Activated CD4-positive, alpha-beta T cell treated with anti-CD3 and anti-CD28 coated beads for 1 hour (primary cell): ENCODE measurements at regions not wholly inside any gene's neighbourhood (a gene's known extent, or its start where the extent isn't known, plus 50 kb on each side); places are given as distances from the start of the nearest gene placed in this dataset.
"Not testable (repeated sequence)": the region's sequence is repeated elsewhere in the genome, so short reads cannot be mapped to it uniquely, and the experiment has no call there.

Source experiments
- DNase-seq: peaks from one replicate; pipeline ENCODE4 v3.0.0-alpha.2; 2020

- no peak for DNase-seq
Observed at GRCh38 chr12:126212824-126213223, 1147.6 kb downstream of the AACS start.

GRCh38 chr12:126218697-126219096 lies 1153.5 kb downstream of the AACS start:
- DNase-seq = no peak

DNA sequence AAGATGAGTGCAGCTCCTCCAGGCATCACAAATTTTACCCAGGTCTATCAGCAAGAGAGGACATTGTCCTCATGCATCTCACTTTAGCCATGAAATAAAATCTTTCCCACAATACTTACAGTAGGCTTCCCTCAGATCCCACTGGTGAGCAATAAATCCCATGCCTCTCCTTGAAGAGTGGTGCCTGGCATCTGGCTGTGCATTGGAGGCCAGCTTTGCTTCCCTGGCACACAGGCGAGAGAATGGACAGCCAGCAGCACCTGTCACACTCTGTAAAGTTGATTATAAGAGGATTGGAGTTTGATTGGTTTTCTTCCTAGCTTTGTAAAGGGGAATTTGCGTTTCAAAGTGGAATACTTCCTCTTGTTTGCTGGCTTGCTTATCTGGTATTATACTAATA lies 1153.9 kb downstream of the AACS start:
- no peak for DNase-seq

GRCh38 chr12:126219654-126220279 lies 1154.5 kb downstream of the AACS start:
- DNase-seq = no peak

DNA sequence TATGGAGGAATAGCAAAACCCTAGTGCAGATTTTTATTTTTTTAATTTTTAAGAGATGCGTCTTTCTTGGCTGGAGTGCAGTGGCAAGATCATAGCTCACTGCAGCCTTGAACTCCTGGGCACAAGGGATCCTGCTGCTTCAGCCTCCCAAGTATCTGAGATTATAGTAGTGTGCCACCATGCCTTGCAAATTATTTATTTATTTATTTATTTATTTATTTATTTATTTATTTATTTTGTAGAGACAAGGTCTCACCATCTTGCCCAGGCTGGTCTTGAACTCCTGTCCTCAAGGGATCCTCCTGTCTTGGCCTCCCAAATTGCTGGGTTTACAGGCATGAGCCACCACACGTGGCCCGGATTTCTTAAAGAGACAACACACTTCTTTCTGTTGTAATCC lies 1158.8 kb downstream of the AACS start:
- DNase-seq = no peak

DNA sequence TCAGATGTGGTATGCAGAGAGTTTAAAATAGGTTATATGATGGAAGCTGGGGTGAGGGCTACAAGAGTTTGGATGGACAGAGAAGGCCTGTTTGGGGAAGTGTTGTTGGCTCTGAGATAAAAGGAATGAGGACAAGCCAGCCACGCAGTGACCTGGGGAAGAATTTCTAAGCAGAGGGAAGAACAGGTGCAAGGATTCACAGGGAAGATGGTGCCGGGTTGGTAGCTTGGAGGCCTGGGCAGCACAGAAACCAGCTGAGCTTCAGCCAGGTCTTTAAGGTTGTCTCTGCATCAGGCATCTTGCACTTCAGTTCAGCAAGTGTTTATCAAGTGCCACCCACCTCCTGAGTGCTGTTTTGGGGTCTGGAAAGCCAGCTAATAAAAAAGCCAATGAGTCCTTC lies 1163.7 kb downstream of the AACS start:
- DNase-seq = no peak

DNA sequence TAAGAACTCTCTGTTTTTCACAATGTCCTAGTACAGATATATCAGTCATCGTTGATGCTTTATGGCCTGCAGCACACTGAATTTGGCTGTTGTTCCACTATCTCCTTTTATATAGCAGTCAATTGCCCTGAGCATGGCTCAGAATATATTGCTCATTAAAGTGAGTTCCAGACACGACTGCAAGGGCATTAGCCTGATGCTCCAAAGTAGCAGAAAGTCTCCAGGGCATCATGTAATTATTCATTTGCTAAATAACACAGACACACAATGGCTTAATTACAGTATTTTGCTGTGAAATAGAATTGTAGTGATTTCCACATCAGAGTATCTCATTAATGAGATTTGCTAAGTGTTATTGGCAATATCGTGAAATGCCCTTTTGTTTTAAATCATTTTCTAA lies 1167.5 kb downstream of the AACS start:
- DNase-seq = no peak

- DNase-seq = no peak
Observed at GRCh38 chr12:126233625-126234024, 1168.4 kb downstream of the AACS start.

DNA sequence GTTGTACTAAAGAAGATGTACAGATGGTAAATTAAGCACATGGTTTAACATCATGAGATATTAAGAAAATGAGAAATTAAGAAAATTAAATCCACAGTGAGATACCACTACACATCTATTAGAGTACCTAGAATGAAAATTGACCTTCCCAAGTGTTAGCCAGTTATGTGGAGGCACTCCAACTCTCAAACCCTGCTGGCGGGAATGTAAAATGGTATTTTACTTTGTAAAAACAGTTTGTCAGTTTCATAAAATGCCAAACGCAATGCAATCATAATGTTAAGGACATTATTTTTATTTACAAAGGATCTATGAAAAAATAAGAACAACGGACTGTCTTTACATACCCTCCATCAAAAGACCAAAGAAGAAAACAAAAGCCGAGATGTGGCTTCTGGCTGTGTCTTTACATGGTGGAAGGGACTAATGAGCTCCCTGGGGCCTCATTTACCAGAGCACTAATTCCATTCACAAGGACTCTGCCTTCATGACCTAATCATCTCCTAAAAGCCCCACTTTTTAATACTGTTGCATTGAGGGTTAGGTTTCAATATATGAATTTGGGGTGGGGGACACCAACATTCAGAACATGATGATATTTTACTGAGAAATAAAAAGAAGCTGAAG lies 1178.7 kb downstream of the AACS start:
- no peak for DNase-seq

DNA sequence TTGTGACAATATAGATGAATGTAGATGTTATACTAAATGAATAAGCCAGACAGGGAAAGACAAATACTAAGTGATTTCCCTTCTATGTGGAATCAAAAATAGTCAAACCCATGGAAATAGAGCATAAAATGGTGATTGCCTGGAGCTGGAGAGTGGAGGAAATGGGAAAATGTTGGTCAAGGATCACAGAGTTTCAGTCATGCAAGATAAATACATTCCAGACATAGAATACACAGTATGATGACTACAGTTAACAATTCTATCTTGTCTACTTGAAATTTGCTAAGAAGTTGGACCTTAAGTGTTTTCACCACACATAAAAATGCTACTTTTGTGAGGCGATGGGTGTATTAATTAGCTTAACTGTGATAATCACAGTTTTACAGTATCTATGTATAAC lies 1182.7 kb downstream of the AACS start:
- DNase-seq = no peak

DNA sequence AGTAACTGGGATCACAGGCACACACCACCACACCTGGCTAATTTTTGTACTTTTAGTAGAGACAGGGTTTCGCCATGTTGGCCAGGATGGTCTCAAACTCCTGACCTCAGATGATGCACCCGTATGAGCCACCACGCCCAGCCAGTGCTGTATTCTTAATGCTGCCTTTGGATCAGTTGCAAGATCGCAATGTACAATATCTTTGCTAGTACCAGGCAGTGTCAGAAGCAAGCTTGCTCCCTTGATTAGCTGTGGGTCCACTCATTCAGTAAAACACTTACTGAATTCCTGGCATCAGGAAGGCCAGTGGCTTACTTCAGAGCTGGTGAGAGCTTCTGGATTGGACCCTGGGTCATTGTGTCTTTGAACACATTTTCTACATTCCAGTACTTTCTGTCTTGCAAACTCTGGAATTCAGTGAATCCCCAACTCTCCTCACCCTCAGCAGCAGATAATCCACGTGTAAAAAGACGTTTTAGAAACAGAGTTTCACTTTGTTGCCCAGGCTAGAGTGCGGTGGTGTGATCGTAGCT lies 1183.7 kb downstream of the AACS start:
- no peak for DNase-seq

GRCh38 chr12:126258190-126258589 lies 1193.0 kb downstream of the AACS start:
- no peak for DNase-seq

GRCh38 chr12:126262829-126263228 lies 1197.6 kb downstream of the AACS start:
- DNase-seq = no peak

DNA sequence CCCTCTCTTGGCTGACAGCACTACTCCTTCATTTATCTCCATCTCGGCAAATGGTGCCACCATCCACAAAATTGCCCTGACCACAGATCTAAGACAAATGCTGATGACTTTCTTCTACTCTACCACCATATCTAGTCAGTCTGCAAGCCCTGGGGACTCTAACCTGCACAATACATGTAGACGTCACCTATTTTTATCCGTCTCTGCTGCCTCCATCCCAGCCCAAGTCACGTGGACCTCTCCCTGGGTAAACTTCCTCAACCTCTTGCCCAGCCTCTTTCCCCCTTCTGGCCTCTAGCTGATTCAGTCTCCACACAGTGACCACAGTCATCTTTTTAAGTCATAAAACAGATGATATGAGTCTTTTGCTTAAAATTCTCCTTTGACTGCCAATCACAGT lies 1203.0 kb downstream of the AACS start:
- no peak for DNase-seq

DNA sequence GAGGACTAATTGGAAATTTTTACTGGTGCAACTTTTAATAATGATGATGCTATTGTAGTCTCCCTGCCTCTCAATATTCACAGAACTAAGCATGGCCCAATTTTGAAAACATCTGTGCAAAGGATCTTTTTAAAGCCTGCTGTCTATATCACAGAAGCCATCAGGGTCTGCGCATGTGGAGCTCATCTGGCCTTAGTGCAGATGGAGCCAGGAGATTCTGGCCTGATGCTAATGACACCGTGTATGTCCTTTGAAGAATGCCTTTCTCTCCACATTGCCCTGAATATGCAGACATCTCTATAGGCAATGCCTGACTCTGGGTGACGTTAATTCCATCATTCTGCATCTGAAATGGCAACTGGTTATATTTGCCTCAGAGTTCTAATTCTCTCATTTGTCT lies 1205.9 kb downstream of the AACS start:
- DNase-seq = no peak

- no peak for DNase-seq
Observed at GRCh38 chr12:126282691-126283090, 1217.5 kb downstream of the AACS start.

GRCh38 chr12:126286203-126286602 lies 1221.0 kb downstream of the AACS start:
- no peak for DNase-seq

- no peak for DNase-seq
Observed at GRCh38 chr12:126290456-126290855, 1225.2 kb downstream of the AACS start.

DNA sequence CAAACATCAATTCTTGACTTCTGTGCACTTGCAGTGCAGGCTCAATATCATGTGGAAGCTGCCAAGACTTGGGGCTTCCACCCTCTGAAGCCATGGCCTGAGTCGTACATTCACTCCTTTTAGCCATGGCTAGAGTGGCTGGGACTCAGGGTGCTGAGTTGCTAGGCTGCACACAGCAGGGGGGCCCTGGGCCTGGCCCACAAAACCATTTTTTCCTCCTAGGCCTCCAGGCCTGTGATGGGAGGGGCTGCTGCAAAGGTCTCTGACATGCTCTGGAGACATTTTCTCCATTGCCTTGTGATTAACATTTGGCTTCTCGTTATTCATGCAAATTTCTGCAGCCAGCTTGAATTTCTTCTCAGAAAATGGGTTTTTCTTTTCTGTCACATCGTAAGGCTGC lies 1226.8 kb downstream of the AACS start:
- not testable (repeated sequence) for DNase-seq

DNA sequence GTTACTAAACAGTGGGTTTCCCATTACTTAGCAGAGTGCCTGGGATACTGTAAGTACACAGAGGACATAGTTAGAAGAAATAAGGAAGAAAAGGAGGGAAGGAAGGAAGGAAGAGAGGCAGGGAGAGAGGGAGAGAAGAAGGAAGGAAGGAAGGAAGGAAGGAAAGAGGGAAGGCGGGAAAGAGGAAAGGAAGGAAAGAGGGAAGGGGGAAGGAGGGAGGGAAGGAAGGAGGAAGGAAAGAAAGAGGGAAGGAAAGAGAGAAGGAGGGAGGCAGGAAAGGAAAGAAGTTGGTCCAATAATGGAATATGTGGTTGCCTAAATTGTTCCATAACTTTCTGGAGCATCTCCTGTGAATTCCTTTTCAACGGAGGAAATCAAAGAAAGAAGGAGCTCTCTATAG lies 1230.4 kb downstream of the AACS start:
- no peak for DNase-seq

DNA sequence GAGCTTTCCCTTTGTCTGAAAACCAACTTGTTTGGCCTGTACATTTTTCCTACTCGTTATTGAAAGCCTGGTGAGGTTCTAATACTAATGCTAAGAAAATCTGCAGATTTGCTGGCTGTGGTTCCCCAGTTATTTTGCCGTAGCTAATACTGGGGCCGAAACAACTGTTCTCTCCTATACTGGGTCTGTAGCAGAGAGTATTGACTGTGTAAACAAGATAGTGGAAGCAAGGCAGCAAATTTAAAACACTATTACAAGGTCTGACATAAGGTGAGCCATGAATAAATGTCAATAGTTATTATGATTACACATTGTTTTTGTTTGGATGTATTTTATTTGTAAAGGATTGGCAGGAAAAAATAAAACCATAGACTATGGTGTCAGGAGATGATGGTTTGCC lies 1244.0 kb downstream of the AACS start:
- no peak for DNase-seq

DNA sequence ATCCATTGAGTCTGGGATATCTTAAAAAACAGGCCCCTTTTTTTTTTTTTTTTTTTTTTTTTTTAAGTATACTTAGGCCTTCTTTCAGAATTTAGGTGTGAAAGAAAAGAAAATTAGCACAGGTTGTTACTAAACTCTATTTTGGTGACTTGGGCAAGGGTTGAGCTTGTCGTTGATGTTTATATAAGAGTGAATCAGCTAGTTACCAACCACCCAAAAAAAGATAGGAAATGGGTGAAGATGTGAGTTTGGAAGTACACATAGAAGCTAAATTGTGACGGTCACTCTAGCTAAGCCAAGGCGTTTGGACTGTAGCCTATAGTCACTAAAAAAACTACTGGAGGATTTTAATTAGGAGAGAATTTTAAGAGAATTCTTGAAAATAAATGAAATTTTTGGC lies 1247.2 kb downstream of the AACS start:
- no peak for DNase-seq

DNA sequence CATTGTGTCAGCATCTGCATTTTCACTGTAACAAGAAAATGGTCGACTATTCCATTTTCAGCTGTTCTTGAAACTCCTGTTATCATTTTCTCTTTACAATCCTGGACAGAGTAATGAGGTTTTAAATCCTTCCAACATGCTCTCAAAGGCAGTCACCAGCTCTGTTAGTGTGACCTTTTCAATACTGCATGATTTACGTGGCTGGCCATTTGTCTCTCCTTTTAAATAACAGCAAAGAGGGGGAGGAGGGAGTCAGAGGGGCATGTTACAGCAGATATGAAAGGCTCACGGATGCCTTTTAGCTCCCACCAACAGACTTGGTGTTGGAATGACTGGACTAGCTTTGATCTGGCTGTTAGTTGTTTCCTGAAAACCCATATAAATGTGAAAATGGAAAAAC lies 1251.2 kb downstream of the AACS start:
- no peak for DNase-seq

GRCh38 chr12:126337556-126338441 lies 1272.6 kb downstream of the AACS start:
- no peak for DNase-seq
